GM19328 (cell line): ENCODE measurements at regions not wholly inside any gene's neighbourhood (a gene's known extent, or its start where the extent isn't known, plus 50 kb on each side); places are given as distances from the start of the nearest gene placed in this dataset.

ENCODE experiments used
- ATAC-seq: cut with Tn5 transposase; IDR thresholded peaks from one replicate; pipeline ENCODE4 v1.9.1; 2021; ENCODE audit warnings: mild to moderate bottlenecking, moderate library complexity; ENCODE audit not compliant: unreplicated experiment

DNA sequence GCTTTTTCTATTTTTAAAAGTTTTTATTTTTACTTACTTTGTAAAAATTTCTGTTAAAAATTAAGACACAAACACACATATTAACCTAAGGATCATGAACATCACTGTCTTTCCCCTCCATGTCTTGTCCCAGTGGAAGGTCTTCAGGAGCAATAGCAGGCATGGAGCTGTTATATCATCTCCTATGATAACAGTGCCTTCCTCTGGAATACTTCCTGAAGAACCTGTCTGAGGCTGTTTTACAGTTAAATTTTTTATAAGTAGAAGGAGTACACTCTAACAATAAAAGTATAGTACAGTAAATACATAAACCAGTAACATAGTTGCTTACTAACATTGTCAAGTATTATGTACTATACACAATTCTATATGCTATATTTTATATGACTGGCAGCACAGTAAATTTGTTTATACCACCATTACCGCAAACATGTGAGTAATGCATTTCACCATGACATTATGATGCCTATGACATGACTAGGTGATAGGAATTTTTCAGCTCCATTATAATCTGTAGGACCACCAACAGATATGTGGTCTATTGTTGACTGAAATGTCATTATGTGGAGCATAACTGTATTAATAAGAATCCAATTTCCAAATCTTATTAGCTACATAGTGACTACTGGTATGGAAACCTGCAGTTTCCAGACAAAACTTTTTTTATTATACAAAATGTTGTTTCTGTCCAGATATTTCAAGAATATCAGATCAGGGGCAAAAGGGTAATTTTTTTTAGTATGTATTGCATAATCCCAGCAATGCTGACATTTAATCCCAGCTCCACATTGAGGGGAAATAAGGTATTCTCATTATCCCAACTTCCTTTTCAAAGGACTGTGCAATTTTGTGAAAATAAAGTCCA, 337.2 kb upstream of the SLC39A10 start:
- no peak for ATAC-seq

- no peak for ATAC-seq
Measured at GRCh38 chr2:195319112-195319460, 337.9 kb upstream of the SLC39A10 start.

GRCh38 chr2:195318440-195319111, 338.4 kb upstream of the SLC39A10 start:
- ATAC-seq, result no peak

- no peak for ATAC-seq
Measured at GRCh38 chr2:195317550-195317949, 339.5 kb upstream of the SLC39A10 start.

- no peak for ATAC-seq
Measured at GRCh38 chr2:195316486-195316885, 340.5 kb upstream of the SLC39A10 start.

- no peak for ATAC-seq
Measured at GRCh38 chr2:195313962-195314361, 343.1 kb upstream of the SLC39A10 start.

DNA sequence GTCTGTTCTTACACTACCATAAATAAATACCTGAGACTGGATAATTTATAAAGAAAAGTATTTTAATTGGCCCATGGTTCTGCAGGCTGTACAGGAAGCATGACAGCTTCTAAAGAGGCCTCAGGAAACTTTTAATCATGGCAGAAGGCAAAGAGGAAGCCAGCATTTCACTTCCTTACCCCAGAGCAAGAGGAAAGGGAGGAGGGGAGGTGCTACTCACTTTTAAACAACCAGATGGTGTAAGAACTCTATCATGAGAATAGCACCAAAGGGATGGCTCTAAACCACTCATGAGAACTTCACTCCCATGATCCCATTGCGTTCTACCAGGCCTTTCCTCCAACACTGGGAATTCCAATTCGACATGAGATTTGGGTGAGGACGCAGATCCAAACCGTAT, 344.4 kb upstream of the SLC39A10 start:
- no peak for ATAC-seq

- no peak for ATAC-seq
Measured at GRCh38 chr2:195308163-195308562, 348.9 kb upstream of the SLC39A10 start.

GRCh38 chr2:195307751-195308150, 349.3 kb upstream of the SLC39A10 start:
- ATAC-seq, result no peak

DNA sequence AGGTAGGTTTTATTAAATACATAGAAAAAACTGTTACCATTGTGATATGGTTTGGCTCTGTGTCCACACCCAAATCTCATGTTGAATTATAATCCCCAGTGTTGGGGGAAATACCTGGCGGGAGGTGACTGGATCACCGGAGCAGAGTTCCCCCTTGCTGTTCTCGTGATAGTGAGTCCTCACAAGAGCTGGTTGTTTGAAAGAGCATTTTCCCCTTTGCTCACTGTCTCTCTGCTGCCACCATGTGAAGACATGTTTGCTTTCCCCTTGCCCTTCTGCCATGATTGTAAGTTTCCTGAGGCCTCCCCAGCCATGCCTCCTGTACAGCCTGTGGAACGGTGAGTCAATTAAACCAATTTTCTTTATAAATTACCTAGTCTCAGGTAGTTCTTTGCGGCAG, 352.7 kb upstream of the SLC39A10 start:
- no peak for ATAC-seq

GRCh38 chr2:195300631-195301030, 356.4 kb upstream of the SLC39A10 start:
- ATAC-seq, result no peak

GRCh38 chr2:195299600-195299999, 357.4 kb upstream of the SLC39A10 start:
- ATAC-seq, result no peak

DNA sequence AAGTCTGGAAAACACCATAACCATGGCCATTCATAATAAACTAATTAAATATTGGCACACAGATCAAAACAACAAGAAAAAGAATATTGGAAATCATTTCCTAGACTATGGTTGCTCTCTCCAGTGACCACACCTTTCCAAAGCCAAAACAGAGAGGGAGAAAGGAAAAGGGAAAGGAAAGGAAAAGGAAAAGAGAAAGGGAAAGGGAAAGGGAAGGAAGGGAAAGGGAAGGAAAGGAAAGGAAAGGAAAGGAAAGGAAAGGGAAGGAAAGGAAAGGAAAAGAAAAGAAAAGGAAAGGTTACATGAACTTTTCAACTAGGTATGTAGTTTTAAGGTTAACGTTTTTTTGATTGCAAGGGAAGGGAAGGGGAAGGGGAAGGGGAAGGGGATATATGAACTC, 360.5 kb upstream of the SLC39A10 start:
- no peak for ATAC-seq

- ATAC-seq, result no peak
Measured at GRCh38 chr2:195289081-195289480, 367.9 kb upstream of the SLC39A10 start.

DNA sequence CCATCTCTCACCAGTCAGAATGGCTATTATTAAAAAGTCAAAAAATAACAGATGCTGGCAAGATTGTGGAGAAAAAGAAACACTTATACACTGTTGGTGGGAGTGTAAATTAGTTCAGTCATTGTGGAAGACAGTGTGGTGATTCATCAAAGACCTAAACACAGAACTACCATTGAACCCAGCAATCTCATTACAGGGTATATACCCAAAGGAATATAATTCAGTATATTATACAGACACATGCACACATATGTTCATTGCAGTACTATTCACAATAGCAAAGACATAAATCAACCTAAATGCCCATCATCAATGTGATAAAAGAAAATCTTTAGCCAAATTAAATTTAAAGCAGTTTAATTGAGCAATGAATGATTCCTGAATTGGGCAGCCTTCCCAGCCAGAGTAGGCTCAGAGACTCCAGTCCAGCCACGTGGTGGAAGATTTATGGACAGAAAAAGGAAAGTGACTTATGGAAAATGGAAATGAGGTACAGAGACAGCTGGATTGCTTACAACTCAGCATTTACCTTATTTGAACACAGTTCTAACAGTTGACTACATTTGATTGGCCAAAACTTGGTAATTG, 377.1 kb upstream of the SLC39A10 start:
- no peak for ATAC-seq

DNA sequence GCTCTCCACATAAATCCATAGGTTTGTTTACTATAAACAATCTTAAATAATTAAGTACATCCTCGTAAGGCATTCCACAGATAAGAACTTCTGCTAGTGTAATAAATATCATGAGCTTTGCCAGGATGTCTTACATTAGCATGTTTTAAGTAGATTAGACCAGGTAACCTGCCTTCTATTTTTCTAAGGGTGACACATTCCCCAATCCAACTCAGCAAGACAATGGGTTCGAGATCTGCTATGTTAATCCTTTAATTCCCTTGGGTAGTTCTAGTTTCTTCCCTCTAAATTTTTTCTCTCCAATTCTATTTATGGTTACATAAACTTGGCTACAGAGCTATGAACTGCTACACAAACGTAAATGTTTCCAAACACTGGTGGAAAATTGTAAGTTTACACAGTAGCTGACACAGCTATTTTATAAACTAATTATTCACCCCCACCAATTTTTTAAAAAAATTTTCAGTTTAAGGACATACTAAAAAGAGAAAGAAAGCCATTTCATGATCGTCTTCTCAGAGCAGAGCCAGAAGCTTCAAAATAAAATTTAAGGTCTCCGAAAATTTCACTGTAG, 386.5 kb upstream of the SLC39A10 start:
- no peak for ATAC-seq

GRCh38 chr2:195269220-195269619, 387.8 kb upstream of the SLC39A10 start:
- no peak for ATAC-seq

GRCh38 chr2:195257979-195258378, 399.0 kb upstream of the SLC39A10 start:
- ATAC-seq, result no peak

DNA sequence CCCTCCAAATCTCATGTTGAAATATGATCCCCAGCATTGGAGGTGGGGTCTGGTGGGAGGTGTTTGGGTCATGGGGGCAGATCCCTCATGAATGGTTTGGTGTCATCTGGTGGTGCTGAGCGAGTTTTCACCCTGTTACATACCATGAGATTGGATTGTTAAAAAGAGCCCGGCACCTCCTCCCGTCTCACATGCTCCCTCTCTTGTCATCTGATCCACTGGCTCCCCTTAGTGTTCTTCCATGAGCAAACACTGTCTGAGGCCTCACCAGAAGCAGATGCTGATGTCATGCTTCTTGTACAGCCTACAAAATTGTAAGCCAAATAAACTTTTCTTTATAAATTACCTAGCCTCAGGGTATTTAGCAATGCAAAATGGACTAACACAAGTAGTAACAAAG, 405.0 kb upstream of the SLC39A10 start:
- ATAC-seq, result no peak

DNA sequence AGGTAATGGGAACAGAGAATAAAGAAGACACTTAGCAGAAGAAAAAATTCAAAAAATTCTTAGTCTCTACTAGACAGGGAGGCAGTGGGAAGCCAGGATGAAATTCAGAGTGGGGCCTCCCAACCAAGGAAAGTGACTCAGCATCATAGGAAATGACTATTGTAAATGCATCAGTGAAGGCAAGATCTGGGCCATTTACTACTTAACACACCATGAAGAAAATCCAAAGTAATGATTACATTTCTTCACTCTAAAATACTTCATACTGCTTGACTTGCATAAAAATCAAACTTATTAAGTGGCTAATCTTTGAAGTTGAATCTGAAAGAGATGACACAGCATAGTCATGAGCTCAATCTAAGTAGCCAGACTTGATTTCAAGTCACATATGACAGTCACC, 405.8 kb upstream of the SLC39A10 start:
- ATAC-seq, result no peak

DNA sequence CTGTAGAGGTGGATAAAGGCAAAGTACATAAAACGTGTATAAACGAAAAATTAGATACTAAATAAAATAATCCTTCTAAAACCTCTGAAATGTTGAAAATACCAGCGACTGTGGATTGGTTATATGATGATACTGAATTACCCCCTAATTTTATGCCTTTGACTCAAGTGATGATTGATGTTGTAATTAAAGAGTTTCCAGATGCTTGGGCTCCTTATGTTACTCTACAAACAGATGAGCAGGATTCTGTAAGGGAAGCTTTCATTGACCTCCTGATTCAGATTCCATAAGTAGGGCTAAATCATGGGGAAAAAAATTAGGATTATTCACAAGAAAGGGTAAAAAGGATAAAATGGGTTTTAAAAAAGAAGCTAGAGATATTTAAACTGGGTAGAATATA, 418.2 kb upstream of the SLC39A10 start:
- ATAC-seq, result no peak

- ATAC-seq, result no peak
Measured at GRCh38 chr2:195238379-195238778, 418.6 kb upstream of the SLC39A10 start.
